ENCODE measurements at regions not wholly inside any gene's neighbourhood (a gene's known extent, or its start where the extent isn't known, plus 50 kb on each side); places are given as distances from the start of the nearest gene placed in this dataset.

GRCh38 chr2:6474161-6475140 is 391.3 kb downstream of the CMPK2 start:
- Mint-ChIP-seq H3K27ac (ENCODE audit: unreplicated experiment) (no peak overlapping the region), H3K9me3 (ENCODE audit: unreplicated experiment) (no peaks in the 10 kb centered on the region), H3K36me3 (ENCODE audit: unreplicated experiment) (peaks cover under 1% of the 10 kb centered on the region), H3K27me3 (ENCODE audit: unreplicated experiment) (no peaks in the 10 kb centered on the region), H3K4me1 (ENCODE audit: low read depth, unreplicated experiment) (peaks cover 1% of the 10 kb centered on the region), H3K4me3 (ENCODE audit: unreplicated experiment) (no peak overlapping the region)
- no peak for DNase-seq
- TF ChIP-seq, protein P1, sequence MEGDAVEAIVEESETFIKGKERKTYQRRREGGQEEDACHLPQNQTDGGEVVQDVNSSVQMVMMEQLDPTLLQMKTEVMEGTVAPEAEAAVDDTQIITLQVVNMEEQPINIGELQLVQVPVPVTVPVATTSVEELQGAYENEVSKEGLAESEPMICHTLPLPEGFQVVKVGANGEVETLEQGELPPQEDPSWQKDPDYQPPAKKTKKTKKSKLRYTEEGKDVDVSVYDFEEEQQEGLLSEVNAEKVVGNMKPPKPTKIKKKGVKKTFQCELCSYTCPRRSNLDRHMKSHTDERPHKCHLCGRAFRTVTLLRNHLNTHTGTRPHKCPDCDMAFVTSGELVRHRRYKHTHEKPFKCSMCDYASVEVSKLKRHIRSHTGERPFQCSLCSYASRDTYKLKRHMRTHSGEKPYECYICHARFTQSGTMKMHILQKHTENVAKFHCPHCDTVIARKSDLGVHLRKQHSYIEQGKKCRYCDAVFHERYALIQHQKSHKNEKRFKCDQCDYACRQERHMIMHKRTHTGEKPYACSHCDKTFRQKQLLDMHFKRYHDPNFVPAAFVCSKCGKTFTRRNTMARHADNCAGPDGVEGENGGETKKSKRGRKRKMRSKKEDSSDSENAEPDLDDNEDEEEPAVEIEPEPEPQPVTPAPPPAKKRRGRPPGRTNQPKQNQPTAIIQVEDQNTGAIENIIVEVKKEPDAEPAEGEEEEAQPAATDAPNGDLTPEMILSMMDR (IDR thresholded peaks at IDR 0.05; ENCODE audit: partially characterized antibody, unreplicated experiment): no peak

DNA sequence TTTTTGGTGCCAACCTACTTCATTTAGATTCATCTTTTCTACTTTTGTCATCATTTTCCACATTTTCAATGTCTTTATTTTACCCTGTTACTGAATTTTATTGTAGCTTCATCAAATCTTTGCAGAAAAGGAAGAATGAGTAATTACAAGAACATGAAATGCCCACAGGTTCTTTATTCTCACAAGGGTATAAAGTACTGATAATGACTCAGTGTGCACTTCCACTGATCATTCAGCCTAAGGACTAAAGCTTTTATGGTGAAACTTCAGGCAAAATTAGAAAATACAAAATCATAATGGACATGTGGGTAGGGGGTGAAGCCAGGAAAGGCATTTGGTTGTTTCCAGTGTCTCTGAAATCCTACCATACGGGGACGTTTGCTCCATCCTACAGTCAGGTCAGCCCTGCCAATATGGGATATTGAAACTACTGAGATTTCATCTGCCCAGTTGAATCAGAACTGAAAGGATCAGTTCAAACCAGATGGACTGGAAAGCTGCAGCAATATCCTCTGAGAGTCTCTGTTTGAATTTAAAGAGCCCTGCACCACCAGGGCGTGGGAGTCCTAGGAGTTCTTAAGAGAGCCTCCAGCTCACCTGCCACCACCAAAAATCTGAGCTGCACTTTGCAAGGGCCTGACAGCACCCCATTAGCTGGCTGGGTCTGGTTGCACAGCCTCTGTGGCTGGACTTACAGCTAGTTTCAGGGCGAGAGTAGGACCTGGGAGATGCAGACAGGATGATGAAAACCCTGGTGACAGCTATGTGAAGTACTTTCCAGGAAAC is 390.4 kb downstream of the CMPK2 start:
- Mint-ChIP-seq H3K4me3 (ENCODE audit: unreplicated experiment) (no peak overlapping the region), H3K36me3 (ENCODE audit: unreplicated experiment) (peaks cover 9% of the 10 kb centered on the region), H3K27ac (ENCODE audit: unreplicated experiment) (no peak overlapping the region), H3K9me3 (ENCODE audit: unreplicated experiment) (peaks cover 2% of the 10 kb centered on the region), H3K27me3 (ENCODE audit: unreplicated experiment) (no peaks in the 10 kb centered on the region), H3K4me1 (ENCODE audit: low read depth, unreplicated experiment) (peaks cover 1% of the 10 kb centered on the region)
- DNase-seq: no peak
- TF ChIP-seq, protein P1 (IDR thresholded peaks at IDR 0.05; ENCODE audit: partially characterized antibody, unreplicated experiment): no peak

DNA sequence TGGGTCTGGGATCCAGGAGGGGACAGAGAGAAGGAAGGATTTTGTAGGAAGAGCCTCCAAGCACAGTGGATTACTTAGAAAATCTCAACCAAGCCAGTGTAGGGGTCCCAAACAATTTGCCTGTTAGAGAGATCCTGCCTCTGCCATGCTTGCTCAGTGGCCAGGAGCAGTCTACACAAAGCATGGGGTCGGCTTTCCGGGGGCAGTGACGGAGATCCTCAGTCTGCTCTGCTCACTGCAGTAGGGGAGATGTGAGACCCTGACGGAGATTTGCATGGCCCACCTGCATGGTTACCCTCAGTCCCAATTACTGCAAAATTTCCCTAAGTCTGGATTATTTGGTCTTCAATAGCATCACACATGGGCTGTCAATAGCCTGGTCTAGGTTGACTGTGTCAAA is 385.2 kb downstream of the CMPK2 start:
- DNase-seq: no peak
- H3K9me3 Mint-ChIP-seq (ENCODE audit: unreplicated experiment): peaks cover 12% of the 10 kb centered on the region
- TF ChIP-seq, protein P1 (IDR thresholded peaks at IDR 0.05; ENCODE audit: partially characterized antibody, unreplicated experiment): no peak
- no peaks in the 10 kb centered on the region for H3K27me3 Mint-ChIP-seq (ENCODE audit: unreplicated experiment)
- H3K4me3 Mint-ChIP-seq (ENCODE audit: unreplicated experiment): no peak overlapping the region
- no peak overlapping the region for H3K27ac Mint-ChIP-seq (ENCODE audit: unreplicated experiment)
- peaks cover 19% of the 10 kb centered on the region for H3K36me3 Mint-ChIP-seq (ENCODE audit: unreplicated experiment)
- H3K4me1 Mint-ChIP-seq (ENCODE audit: low read depth, unreplicated experiment): peaks cover 1% of the 10 kb centered on the region

GRCh38 chr2:6482256-6482655 is 383.5 kb downstream of the CMPK2 start:
- TF ChIP-seq, protein P1 (IDR thresholded peaks at IDR 0.05; ENCODE audit: partially characterized antibody, unreplicated experiment): no peak
- H3K27me3 Mint-ChIP-seq (ENCODE audit: unreplicated experiment): no peaks in the 10 kb centered on the region
- H3K36me3 Mint-ChIP-seq (ENCODE audit: unreplicated experiment): peaks cover 19% of the 10 kb centered on the region
- DNase-seq: no peak
- H3K27ac Mint-ChIP-seq (ENCODE audit: unreplicated experiment): no peak overlapping the region
- H3K4me1 Mint-ChIP-seq (ENCODE audit: low read depth, unreplicated experiment): peaks cover under 1% of the 10 kb centered on the region
- H3K9me3 Mint-ChIP-seq (ENCODE audit: unreplicated experiment): peaks cover 13% of the 10 kb centered on the region
- H3K4me3 Mint-ChIP-seq (ENCODE audit: unreplicated experiment): no peak overlapping the region

All from glutamatergic neuron (in vitro differentiated cells).